Caki2 (cell line): ENCODE measurements at regions not wholly inside any gene's neighbourhood (a gene's known extent, or its start where the extent isn't known, plus 50 kb on each side); places are given as distances from the start of the nearest gene placed in this dataset.

Experiments used
- DNase-seq: peaks from one replicate; pipeline ENCODE4 v3.0.0-alpha.2; 2015; ENCODE audit warnings: low read depth
- in situ Hi-C: cut with HindIII; loops from 2 replicates; pipeline ENCODE4 v1.10.0; 2016; ENCODE audit warnings: low sequenced_read_pairs, low pct_unique_long_range_greater_than_20kb, mixed read lengths

DNA sequence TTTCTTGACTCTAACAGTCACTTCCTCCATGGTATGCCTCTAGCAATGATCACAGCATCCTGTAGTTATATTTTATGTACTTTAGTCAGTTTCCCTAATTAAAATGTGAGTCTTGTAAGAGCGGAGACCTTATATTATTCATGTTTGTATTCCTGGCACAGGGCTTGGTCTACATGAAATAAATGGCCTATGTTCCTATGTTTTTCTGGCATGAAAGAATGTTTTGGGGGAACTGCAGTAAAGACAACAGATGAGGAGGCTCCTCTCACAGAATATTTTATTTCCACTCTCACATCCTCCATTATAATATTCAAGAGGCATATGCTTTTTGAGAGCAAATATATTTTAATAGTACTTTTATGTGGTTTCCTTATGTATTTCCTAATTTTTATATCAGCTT is 429.8 kb upstream of the PDE3A start:
- no peak for DNase-seq
- in situ Hi-C loops = no loop called here

DNA sequence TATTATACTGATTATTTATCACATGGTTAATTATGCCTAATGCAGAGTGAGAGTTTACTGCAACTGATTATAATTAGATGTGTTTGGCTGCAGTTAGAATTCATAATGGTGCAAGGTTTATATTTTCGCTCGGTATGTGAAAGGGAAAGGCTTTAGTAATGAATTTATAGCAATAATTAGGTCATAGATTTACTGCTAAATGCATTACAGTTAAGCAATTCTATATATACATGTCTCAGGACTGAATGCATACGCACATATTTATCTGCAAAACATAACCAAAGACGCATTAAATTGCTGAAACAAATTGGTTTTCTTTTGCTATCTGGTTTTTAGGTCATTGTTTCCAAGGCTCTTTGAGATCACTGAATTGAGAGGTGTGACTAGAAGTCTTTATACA is 428.1 kb upstream of the PDE3A start:
- in situ Hi-C loops = no loop called here
- no peak for DNase-seq

- DNase-seq = no peak
- in situ Hi-C loops = no loop called here
These were observed 427.2 kb upstream of the PDE3A start for GRCh38 chr12:19941096-19941495.

GRCh38 chr12:19945559-19946435 is 422.5 kb upstream of the PDE3A start:
- in situ Hi-C loops = no loop called here
- peak; percentile 4 for DNase-seq

- in situ Hi-C loops = no loop called here
These were observed 421.8 kb upstream of the PDE3A start for GRCh38 chr12:19946550-19946949.

GRCh38 chr12:19947344-19947743 is 421.0 kb upstream of the PDE3A start:
- in situ Hi-C loops = no loop called here
- DNase-seq = no peak

More at GRCh38 chr12:19946550-19946949, 421.8 kb upstream of the PDE3A start:
- peak; percentile 79 for DNase-seq

- in situ Hi-C loops = no loop called here
These were observed 416.7 kb upstream of the PDE3A start for GRCh38 chr12:19951664-19952063.

GRCh38 chr12:19953734-19954133 is 414.6 kb upstream of the PDE3A start:
- in situ Hi-C loops = no loop called here
- DNase-seq = no peak

More at GRCh38 chr12:19951664-19952063, 416.7 kb upstream of the PDE3A start:
- DNase-seq = no peak

- in situ Hi-C loops = no loop called here
- DNase-seq = no peak
These were observed 414.2 kb upstream of the PDE3A start for GRCh38 chr12:19954163-19954562.

DNA sequence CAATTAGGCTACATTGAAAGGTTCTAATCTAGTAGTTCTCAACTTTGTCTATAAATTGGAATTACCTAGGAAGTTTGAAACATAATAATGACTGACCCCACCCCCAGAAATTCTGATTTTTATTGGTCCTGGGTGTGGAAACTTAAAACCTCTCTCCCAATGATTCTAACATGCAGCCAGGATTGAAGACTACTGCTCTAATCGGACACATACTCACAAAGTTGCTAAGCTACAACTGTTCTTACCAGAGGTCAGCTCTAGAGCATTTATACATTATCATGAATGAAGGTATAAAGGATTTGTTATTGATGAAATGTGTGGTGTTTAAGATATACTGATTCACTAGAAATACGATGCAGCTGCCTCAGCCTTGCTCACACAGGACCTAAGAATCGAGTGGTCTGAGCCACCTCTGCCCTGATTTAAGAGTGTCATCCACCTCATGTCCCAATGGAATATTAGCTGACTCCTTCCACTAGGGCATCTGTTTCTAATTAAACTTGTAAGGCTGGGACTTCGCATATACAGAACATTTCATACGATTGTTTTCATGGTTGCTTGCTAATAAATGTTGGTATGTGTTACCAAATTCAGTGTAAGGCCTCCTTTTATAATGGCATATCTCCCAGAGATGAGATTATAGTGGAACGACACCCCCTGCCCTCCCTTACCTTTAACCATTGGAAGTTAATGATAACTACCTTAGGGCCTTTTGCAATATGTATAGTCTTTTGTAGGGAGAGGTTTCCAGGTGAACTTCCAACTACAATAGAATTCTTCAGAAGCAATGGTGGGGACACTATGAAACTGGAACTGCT is 410.8 kb upstream of the PDE3A start:
- in situ Hi-C loops = no loop called here
- no peak for DNase-seq

DNA sequence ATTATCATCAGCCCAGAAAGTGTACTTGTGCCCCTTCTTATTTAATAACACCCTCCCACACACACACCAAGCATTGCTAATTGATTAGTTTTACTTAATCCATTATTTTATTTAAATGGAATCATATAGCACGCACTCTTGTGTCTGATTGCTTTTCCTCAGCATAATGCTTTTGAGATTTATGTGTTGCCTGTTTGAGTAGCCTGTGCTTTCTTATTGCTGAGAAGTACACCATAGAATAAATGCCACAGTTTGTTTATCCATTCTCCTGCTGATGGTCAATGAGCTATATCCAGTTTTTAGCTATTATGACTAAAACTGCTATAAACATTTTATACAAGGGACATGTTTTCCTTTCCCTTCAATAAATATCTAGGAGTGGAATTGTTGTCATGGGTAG is 409.9 kb upstream of the PDE3A start:
- DNase-seq = no peak
- in situ Hi-C loops = no loop called here

DNA sequence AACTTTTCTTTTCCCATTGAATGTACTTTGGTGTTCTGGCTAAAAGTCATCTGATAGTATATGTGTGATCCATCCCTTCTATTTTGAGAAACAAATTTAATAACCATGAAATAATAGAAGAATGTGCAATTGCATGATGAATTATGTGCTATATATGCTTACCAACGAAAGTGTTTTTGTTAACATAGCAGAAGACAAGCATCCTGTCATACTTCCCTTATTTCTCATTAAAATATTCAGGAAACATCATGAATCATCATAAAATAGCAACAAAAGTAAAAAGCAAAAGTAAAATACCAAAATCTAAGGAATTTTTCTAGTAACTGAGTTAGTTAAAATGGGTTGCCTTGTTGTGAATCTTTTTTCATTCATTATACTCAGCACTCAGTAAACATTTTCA is 409.0 kb upstream of the PDE3A start:
- DNase-seq = no peak
- in situ Hi-C loops = no loop called here

GRCh38 chr12:19960527-19960926 is 407.8 kb upstream of the PDE3A start:
- in situ Hi-C loops = no loop called here
- no peak for DNase-seq

DNA sequence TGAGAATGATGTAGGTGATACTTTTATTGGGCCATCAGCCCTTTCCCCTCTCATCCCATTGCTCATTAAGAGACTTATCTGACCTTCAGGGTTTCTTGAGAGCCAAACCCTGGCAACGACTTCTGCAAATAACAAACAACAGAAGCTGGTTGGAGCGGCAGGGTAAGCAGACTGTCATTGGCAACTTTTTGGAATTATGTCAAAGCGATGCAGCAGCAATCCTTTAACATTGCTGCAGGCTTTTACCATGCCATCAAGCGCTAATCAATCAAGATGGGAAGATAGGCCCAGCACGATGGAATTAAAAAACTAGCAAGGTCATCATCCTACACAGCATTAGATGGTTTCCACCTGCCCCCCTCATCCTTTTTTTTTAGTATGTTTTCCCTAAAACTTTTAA is 406.1 kb upstream of the PDE3A start:
- in situ Hi-C loops = no loop called here
- no peak for DNase-seq

- no peak for DNase-seq
- in situ Hi-C loops = no loop called here
These were observed 404.4 kb upstream of the PDE3A start for GRCh38 chr12:19963972-19964371.

- DNase-seq = no peak
- in situ Hi-C loops = no loop called here
These were observed 403.8 kb upstream of the PDE3A start for GRCh38 chr12:19964549-19964948.

GRCh38 chr12:19965196-19966038 is 402.9 kb upstream of the PDE3A start:
- in situ Hi-C loops = no loop called here
- DNase-seq = no peak

DNA sequence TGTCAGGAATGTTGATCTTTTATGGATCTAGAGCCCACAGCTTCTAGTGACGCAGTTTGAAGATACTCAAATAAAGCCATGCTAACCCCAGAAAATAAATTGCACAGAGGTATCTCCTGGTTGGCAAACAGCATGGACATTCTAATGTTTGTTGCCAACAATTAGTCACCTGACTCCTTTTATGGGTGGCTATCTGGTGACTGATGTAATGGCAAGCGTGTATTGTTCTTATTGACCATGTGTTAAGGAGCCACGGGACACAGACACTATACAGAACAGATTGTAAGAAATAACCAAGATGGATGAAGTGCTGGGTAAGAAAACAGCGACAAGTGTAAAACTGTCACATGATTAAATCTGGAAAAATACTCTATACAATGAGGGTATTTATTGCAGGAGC is 401.3 kb upstream of the PDE3A start:
- DNase-seq = no peak
- in situ Hi-C loops = no loop called here

DNA sequence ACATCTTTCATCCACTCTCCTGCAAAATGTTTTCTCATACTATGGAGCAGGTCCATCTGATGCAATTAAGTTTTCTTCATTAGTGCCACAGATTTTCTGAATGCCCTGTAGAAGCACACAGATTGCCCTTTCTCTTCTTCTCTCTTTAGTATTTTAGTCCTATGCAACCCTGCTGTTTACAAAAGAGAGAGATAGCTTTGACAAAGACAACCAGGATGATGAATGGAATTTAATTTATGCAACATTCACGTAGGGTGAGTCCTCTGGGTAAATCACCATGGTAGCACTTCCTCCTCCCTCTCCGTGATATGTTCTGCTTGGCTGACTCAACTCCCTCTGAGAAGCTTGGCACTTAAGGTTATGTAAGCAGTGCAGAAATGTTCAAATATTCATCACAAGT is 400.9 kb upstream of the PDE3A start:
- in situ Hi-C loops = no loop called here
- peak; percentile 89 for DNase-seq
